Stimulated activated CD4-positive, alpha-beta T cell treated with anti-CD3 and anti-CD28 coated beads, Interleukin-2, amount 100 ng/mL, for 24 hours (primary cell): ENCODE measurements at regions not wholly inside any gene's neighbourhood (a gene's known extent, or its start where the extent isn't known, plus 50 kb on each side); places are given as distances from the start of the nearest gene placed in this dataset.

ENCODE experiments used
- DNase-seq, 2 donors: peaks; one replicate each; pipeline ENCODE4 v3.0.0-alpha.2; 2020

GRCh38 chr3:18027161-18027939, 284.9 kb upstream of the TBC1D5 start:
- no peak for DNase-seq

DNA sequence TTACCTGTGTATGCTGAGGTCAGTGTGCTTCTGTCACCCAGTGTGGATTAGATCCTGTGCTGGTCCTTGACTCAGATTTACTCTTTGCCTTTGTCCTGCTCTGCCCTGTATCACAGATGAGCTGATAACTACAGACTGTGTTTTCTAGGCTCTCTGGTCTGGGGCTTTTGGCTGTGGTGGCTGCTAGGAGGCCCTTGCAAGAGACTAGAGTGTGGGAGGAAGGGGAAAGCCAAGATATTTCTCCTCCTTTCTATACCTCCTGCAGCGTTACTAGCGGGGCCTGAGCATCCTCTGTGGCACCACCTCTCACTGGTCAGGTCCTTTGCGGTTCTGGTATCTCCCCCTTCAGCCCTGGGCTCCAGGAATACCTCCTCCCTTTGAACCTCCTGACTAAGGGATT, 282.3 kb upstream of the TBC1D5 start:
- DNase-seq = no peak

DNA sequence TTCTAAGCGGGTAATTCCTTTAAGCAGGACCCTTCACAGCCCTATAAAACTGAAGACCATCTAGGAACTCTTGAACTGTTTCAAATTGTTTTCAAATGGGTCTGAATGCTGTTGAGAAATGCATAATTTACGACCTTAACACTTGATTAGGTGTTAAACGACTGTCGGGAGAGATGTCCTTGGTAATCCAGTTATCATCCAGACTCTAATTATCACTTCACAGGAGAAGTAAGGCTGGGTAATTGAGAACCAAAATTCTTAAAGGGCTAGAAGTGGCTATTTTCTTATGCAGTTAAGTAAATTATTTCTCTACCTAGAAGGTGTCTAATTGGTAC, 276.7 kb upstream of the TBC1D5 start:
- no peak for DNase-seq

DNA sequence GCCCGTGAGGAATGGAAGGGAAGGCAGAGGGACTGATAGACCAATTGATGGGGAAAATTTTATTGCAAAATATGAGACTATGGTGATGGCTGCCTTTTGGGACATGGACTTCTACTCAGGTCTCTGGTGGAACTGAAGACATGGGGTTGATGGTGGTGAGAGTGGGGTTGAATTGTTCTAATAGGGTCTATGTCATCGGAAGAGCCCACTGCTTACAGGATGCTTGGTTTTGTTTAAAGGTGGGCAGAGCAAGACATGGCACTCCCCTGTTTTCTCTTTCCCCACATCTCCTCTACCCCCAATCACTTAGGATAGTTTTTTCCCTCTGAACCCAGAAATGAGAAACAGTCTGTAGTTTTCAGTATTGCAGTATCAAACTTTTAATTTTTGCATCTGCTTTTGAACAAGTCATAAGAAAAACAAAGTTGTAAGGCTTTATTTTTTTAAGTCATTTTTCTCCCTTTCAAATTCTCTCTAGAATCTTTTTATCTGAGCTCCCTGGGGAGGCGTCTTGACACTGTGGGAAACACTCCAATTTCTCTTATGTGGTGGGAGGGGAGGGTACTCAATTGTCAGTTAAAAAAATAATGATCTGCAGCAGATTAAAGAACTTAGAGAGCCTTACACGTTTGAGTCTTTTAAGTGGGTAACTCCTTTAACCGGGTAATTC, 276.2 kb upstream of the TBC1D5 start:
- no peak for DNase-seq

- DNase-seq = no peak
These were observed 273.9 kb upstream of the TBC1D5 start for GRCh38 chr3:18016366-18016765.

DNA sequence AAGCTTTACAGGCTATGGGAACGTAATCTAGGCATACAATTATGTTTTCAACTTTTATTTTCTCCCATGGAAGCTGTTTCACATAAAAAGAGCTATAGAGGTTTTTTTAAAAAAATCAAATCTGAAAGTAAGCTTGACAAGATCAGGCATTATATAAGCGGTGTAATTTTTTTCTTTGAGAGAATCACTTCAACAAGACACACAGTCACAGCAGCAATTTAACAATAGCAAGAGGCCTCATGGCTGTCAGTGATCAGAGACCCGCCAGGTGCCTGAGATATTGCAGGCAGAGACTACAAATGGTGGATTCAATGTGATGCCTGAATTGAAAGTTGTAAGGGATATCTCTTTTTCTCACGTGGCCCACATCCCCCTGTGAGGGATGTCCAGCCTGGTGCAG, 270.5 kb upstream of the TBC1D5 start:
- no peak for DNase-seq

DNA sequence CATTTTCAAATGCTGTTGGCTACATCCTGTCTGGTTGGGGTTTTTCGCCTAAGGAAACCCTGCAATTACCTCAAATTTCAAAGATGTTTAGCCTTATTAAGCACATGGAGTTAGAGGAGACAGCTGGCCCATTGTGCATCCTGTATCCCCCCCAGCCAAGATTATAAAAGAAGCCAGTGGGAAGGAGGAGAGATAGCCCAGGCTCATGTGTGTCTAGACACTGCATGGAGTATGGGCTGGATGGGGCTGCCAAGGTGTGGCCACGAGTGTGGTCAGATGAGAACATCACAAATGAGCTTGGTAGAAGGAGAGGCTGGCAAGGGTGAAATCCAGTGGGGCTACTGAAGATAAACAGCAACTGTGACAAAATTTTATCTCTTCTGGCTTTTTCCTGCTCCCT, 270.0 kb upstream of the TBC1D5 start:
- no peak for DNase-seq

DNA sequence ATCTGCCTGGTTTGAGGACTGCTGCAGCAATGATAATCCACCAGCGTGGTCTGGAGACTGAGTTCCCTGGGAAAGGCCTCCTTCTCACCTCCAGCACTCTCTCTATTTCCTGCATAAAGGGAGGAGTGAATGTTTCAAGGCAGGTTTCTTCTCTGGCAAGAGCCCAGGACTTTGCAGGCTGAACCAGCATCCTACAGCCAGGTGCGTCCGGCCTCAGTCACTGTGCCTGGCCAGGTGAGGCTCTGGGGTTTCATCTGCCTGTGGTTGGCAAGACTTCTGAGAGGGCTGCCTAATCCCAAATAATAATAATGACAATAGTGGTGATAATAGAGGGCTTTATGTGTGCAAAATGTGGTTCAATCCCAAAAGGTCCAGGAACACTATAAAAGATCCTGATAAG, 269.0 kb upstream of the TBC1D5 start:
- no peak for DNase-seq

DNA sequence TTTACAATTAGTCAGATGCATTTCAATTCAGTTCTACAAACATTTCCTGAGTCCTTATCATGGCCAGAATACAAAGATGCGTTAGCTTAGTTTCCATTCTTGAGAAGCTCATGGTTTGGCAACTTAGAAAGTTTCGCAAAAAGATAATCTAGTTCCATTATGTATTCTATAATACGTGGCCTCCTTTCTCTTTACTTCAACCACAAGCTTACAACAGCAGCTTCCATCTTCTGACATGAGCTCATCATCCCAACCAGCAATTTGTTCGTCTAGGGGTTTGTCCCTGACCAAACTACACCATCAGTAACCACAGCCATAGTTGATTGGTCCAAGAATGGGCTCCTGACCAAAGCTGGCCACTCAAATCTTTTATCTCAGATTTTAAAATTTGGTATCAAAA, 267.6 kb upstream of the TBC1D5 start:
- no peak for DNase-seq

DNA sequence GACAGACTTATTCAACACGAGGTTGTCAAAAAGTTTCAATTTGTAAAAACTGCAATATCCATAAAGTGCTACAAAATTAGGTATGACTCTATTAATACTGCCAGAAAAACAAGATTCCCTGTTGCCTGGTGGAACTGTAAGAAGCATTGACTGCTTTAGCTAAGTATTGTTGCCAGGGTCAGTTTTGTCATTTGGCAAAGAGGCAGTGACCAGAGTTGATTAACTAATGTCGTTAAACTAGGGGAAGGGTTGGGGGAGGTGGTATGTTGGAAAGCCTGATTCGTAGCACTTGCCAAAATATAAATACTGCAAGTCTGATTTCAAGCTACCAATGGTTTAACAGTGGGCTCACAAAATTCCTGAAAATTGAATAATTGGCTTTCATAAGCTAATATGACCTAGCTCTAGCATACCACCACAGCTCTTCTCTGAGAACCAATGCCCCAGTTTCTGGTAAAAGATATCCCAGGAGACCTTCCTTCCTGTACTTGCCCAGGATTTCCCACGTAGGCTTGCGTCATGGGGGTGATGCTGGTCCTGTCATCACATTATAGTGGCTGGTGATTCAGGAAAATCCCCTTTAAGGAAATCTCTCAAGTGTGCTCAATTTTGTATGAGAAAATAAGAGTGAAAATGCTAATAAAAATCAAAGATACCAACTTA, 266.4 kb upstream of the TBC1D5 start:
- DNase-seq = no peak

DNA sequence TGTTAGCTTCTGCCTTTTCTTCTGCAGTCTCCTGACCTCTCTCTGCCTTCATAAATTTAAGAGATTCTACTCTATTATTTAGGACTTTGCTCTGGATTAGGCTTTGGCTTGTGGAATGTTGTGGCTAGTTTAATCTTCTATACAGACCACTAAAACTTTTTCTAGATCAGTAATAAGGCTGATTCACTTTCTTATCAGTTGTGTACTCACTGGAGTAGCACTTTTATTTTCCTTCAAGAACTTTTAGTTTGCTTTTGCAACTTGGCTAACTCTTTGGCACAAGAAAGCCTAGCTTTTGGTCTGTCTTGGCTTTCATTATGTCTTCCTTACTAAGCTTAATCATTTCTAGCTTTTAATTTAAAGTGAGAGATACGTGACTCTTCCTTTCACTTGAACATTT, 265.5 kb upstream of the TBC1D5 start:
- no peak for DNase-seq

- no peak for DNase-seq
These were observed 253.3 kb upstream of the TBC1D5 start for GRCh38 chr3:17995769-17996168.

GRCh38 chr3:17994167-17994566, 251.7 kb upstream of the TBC1D5 start:
- no peak for DNase-seq

DNA sequence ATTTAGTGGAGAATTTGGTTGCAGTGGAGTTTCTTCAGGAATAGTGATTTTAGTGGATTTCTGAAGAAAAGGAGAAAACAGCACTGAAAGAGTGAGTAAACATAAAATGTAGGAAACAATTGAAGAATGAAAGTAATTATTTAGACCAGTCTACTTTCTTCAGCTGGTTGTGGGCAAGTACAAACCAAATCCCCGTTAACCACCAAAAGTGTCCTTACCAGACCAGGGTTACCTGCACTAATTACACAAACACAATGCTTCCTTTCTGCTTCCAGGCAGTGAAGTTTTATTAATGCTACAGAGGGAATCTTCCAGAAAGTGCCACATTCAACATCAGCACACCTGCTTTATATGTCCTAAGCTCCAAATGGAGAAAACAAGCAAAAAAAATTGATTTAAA, 248.0 kb upstream of the TBC1D5 start:
- DNase-seq = no peak

GRCh38 chr3:17986348-17986816, 244.0 kb upstream of the TBC1D5 start:
- DNase-seq = no peak

DNA sequence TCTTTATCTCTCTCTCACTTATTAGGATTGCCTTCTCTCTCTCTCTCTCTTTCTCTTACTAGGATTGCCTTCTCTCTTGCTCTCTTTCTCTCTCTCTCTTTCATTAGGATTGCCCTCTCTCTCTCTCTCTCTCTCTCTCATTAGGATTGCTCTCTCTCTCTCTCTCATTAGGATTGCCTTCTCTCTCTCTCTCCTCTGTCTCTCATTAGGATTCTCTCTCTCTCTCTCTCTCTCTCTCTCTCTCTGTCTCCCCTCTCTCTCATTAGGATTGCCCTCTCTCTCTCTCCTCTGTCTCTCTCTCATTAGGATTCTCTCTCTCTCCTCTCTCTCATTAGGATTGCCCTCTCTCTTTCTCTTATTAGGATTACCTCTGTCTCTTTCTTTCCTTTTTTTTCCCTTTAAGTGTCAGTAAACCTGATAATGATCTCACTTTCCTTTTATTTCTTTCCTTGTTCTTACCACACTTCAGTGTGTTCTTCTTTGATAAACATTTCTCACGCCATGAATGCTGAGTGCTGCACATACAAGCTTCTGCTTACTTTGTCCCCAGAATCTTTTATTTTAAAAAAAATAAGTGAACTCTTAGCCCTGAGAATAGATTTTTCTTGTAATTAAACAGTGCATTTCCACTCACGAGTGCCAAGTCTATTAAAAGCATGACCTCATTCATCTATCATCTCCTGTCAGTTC, 243.4 kb upstream of the TBC1D5 start:
- no peak for DNase-seq

DNA sequence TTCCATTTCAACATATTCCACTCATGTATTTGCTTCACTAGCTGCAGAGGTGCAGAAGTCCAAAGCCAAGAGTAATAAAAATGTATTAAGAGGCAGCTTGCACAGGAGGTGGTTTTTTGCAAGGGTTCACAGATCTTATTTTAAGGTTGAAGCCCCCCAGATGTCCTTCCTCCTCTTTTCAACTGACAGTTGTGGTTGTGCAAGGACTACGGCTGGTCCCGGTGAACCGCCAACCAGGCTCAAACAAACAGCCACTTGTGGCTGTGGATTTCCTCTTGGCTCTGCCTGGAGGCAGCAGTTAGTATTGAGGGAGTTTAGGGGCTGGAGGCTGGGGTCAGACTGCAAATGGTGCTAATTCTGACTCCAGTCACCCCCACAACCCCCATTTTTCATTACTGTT, 240.7 kb upstream of the TBC1D5 start:
- no peak for DNase-seq

DNA sequence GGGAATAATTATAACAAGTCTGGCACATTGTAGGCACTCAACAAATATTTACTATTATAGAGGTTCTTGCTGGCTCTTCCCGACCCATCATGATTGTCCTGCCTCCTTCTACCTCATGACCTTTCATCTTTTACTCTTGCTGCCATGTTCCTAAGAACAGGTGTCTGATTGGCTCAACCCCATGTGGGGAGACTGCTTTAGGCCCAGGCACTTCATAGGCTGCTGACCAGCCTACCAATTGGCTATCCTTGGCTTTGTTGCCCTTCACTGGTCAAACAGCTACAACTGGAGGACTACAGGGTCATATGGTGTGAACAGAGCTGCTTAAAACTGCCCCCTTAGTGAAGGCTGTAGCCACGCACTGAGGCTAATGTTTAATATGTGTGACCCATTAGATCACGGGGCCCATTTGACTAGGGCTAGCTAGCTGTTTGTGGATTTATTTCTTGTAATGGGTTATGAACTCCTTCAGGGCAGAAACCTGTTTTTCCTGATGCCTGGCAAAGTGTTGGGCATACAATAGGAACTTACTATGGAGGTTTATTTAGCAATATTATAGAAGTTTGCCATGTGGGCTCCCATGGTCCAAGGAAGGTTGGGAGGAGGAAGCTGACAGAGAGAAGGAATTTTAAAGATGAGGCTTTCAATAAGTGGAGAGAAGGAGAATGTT, 239.9 kb upstream of the TBC1D5 start:
- DNase-seq = no peak

DNA sequence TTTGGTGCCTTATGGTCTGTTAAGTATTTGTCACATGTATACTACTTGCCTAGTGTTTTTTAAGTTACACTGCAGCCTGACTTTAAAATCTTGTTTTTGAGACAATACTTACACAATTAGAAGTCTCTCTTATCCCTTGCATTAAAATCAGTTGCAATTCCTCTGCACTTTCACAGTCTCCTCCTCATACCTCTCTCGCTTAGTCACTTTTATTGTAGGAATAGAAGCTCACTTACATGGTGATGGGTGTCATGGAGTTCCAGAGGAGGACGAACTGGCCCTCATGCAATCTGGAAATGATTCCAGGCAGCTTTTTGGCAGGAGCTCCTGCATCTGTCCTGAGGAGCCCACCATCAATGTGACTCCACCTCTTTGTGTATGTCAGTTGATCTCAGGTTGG, 238.4 kb upstream of the TBC1D5 start:
- DNase-seq = no peak

- no peak for DNase-seq
These were observed 237.5 kb upstream of the TBC1D5 start for GRCh38 chr3:17979911-17980310.

DNA sequence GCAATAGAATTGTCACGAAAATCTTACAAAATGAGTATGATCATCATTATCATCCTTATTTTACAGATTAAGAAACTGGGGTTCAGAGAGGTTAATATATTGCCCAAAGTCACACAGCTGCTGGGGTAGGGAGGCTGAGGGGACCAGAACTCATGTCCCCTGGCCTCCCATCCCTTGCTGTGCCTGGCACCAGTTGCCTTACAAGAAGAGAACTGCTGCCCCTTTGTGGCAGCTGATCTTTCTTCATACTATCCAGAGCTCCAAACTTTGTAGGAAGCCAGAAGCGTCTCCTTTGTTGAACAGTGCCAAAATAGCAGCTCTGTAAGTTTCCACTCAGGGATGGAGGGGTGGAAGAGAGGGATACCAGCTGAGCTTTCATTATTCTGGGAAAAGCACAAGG, 236.8 kb upstream of the TBC1D5 start:
- DNase-seq = no peak

DNA sequence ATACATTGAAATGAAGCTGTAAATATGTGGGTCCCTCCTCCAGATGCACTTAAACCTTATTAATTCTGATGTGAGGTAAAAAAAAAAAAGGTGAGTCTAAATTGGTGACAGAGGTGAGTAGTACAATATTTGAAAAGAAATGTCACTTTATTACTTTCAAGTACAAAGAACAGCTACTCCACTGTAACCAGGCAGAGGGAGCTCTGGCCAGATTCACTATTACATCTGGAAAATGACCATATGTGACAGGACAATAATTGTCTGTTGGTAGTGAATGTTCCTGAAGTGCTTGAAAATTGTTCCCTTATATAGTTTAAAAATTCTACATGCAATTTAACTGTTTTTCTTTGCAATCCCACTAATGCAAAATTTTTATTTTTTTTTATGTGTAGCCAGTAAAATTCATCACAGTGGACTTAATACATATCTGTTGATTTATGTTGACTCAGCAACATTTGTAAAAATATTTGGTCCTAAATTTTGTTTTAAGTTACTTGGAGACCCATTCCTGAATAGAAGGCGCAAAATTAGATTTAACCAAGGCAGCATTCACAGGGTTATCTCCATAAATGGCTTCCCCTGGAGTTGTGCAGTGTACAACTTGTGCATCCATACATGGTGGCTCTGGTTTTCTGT, 231.9 kb upstream of the TBC1D5 start:
- no peak for DNase-seq
